Muscle of arm (tissue), 1 donor: ENCODE measurements at regions not wholly inside any gene's neighbourhood (a gene's known extent, or its start where the extent isn't known, plus 50 kb on each side); places are given as distances from the start of the nearest gene placed in this dataset.

Source experiments
- DNase-seq: peaks from one replicate; pipeline ENCODE4 v3.0.0-alpha.2; 2013

DNA sequence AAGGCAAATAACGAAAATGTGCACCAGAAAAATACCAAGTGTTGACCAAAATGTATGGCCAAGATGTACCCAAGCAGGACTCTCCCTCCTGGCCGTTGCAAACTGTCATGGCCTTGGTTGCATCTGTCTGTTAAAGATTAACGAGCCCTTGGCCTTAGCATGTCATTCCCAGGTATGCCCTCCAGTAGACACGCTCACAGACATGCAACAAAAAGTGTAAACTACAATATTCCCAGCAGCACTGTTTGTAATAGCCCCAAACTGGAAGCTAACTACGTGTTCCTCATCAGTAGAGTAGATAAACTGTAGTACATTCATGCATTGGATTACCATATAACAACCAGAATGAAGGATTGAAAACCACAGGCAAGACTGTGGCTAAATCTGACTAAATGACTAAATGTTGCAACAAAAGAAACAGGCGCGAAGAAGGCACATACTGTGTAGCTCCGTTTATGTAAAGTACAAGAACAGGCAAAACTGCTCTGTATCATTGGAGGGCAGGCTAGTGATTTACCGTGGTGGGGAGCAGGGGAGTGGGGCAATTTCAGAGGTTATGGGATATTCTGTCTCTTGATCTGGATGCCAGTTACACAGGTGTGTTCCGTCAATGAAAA lies 232.8 kb upstream of the DIO3 start:
- no peak for DNase-seq

DNA sequence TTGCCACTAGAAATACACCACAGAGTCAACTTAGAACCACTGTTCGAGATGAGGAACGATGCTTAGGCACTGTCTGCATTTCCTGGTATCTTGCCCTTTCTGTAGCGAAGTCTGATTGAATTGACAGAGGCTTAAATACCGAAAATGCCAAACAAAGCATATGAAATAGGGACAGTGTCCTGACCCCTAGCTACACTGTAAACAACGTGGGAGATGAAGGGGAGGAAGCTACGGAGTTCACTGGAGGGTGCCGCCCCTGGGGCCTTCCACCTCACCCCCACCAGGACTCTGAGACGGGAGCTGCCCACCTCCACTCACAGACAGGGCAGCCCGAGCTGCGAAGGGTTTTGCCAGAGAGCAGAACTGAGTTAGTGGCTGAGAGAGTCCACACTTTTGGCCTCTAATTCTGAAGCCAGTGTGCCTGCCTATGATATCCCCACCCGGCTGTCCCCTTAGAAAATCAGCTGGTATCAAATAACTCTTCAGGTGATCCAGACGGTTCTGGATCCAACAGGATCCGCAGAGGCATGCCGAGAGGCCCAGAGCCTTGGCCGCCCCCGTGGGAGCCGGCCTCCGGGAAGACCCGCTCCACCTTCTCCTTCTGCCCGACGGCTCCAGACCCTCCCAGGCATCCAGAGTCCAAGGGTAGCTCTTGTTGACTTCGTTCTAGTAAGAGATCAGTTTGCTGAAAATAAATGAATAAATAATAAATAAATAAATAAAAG lies 230.7 kb upstream of the DIO3 start:
- DNase-seq: no peak

- no peak for DNase-seq
Measured at GRCh38 chr14:101331141-101331525, 230.2 kb upstream of the DIO3 start.

- no peak for DNase-seq
Measured at GRCh38 chr14:101331661-101332169, 229.6 kb upstream of the DIO3 start.

DNA sequence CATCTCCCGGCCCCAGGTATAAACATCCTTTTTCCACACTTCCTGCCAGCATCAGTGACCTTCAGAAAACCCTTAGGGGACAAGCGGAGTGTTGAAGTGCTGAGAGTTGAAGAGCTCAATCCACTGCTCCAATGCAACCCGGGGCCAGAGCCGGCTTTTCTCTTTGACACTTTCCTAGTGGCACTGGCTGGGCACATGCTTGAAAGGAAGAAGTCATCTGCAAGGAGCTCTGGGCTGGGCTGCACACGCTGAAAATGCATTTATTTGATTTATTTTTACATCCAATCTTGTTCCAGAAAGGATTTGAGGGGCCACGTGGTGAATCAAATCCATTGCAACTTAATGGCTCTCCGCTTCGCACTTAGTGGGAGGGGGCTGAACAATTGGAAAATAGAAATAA lies 229.0 kb upstream of the DIO3 start:
- DNase-seq: no peak

DNA sequence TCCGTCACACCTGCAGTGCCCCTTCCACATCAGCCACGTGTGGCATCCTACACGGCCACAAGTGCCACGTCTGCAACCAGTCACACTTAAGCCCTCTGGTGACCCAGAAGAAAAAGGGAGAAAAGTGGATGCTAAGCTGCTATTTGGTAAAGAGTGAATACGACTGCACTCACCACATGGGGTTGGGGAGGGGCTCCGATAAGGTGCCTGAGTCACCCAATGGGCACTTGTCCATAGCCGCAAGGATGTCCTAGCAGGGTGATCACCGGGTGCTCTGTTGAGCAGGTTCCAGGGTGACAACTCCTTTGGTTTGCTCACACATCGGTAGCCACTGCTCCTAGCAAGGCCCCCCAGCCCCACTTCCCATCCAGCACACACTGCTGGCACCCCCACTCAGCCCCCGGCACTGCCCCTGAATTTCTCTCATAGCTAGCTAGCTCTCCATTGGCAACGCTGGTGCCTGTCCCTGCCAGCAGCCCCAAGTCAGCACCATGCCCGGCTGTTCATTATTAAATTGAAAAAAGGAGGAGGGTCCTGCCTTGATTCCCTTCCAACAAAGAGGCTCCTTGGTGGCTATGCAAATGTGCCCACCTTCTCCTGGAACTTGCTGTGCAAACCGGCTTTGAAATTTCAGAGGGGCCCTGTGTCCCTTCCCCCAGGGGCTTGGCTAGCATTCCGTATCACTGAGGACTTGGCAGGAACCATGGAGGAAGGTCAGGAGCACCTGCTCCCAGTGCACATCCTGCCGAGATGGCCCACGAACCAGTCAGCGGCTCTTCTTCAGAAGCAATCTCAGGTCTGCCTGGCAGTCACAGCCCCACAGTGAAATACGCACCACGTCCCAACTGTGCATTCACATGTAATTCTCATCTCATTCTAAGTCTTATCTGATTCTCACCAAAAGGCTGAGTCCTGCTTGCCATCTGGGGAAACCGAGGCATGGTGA lies 227.7 kb upstream of the DIO3 start:
- no peak for DNase-seq

- no peak for DNase-seq
Measured at GRCh38 chr14:101334656-101335055, 226.6 kb upstream of the DIO3 start.

GRCh38 chr14:101335061-101335661 lies 226.1 kb upstream of the DIO3 start:
- DNase-seq: no peak

DNA sequence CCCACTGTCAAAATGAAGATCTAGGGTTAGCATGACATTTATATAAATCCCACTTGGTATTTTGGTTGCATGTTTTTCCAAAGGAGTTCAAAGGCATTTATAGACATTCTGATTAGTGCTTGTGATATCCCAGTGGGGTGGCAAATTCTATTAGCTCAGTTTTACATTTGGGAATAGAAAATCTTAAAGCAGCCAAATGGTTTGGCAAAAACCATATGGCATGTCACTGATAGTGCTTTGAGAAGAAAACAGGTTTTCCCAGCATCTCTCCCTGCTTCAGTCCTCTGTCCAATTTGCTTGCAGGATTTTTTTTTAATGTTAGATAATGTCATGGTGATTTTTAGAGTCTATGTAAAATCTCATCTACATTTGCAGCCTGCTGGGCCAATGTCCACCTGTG lies 225.1 kb upstream of the DIO3 start:
- no peak for DNase-seq

- DNase-seq: no peak
Measured at GRCh38 chr14:101337053-101337452, 224.2 kb upstream of the DIO3 start.

GRCh38 chr14:101340556-101340955 lies 220.7 kb upstream of the DIO3 start:
- no peak for DNase-seq

GRCh38 chr14:101347893-101348777 lies 213.2 kb upstream of the DIO3 start:
- DNase-seq: no peak

DNA sequence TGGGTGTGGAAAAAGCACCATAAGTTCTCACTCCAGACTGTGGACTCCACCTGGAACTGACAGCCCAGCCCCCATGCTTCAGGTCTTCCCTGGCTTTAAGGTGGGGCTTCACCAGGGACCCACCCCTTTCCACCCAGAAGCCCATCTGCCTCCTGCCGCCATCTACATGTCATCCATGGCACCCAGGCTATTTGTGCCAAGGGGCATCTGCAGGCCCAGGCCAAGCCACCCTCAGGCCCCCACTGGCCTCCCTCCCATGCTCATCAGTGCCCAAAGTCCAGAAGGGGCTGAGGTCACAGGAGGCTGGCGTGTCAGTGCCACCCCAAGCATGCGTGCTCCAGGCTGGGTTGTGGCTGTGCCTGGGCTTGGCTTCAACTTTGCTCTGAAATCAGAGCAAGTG lies 212.2 kb upstream of the DIO3 start:
- no peak for DNase-seq

GRCh38 chr14:101350021-101350420 lies 211.3 kb upstream of the DIO3 start:
- DNase-seq: no peak

GRCh38 chr14:101350691-101351090 lies 210.6 kb upstream of the DIO3 start:
- DNase-seq: no peak

GRCh38 chr14:101351146-101351545 lies 210.1 kb upstream of the DIO3 start:
- DNase-seq: no peak

DNA sequence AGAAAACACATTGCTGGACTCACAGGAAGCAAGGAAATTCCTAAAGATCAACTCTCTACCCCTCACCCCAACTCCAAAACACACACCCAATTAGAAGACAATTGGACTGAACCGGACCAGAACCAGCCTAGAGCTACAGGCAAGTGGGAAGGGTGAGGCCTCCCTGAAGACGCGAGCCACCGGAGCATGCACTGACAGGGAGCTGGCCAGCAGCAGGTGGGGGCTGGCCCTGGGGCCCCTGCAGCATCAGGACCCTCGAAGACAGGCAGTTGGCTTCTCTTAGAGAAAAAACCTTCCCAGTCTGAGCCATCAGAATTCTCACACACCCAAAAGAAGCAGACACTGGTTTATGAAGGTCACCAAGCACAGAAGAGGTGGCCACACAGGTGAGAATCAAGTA lies 209.5 kb upstream of the DIO3 start:
- no peak for DNase-seq

DNA sequence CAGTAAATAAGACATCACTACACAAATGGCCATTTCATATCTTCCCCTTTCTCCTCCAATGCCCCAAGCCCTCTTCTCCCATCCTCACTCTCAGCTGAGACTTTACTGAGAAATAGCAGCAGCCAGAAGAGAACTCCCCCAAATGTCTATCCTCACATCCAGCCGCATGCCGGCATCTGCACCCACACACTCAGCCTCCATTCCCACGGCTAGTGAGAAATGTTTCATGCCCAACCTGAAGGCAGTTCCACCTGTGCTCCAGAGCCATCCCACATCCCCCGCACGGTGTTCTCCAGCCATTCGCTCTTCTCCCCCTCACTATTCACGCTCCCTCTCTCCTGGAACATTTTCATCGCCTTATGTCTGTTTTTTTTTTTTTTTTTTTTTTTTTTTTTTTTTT lies 208.7 kb upstream of the DIO3 start:
- DNase-seq: no peak

DNA sequence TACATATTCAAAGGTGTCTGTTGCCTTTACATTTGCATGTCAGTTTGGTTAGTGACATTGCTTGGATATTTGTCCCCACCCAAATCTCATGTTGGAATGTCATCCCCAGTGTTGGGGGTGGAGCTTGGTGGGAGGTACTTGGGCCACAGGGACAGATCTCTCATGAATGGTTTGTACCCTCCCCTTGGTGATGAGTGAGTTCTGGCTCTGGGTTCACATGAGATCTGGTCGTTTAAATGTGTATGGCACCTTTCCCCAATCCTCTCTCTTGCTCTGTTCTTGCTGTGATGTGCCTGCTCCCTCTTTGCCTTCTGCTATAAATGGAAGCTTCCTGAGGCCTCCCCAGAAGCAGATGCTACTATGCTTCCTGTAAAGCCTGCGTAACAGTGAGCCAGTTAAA lies 207.9 kb upstream of the DIO3 start:
- no peak for DNase-seq

GRCh38 chr14:101354726-101355125 lies 206.6 kb upstream of the DIO3 start:
- DNase-seq: no peak

GRCh38 chr14:101355284-101355683 lies 206.0 kb upstream of the DIO3 start:
- DNase-seq: no peak
